ENCODE measurements at regions not wholly inside any gene's neighbourhood (a gene's known extent, or its start where the extent isn't known, plus 50 kb on each side); places are given as distances from the start of the nearest gene placed in this dataset.
A peak's percentile ranks its signal among the peaks of the same experiment; 100 is the strongest.

GRCh38 chr10:94092848-94093247 lies 99.1 kb downstream of the PLCE1 start:
- H3K27me3 ChIP-seq (ENCODE audit: insufficient read depth, poor library complexity, severe bottlenecking): no peaks in the 10 kb centered on the region
- no peaks in the 10 kb centered on the region for H3K9me3 ChIP-seq (ENCODE audit: severe bottlenecking)
- H3K4me3 ChIP-seq (ENCODE audit: severe bottlenecking): no peak overlapping the region
- DNase-seq (ENCODE audit: low spot score): no peak
- no peaks in the 10 kb centered on the region for H3K36me3 ChIP-seq (ENCODE audit: low read depth)
- no peak for TF ChIP-seq CTCF (IDR thresholded peaks at IDR 0.05; ENCODE audit: poor library complexity, severe bottlenecking)
- H3K4me1 ChIP-seq (ENCODE audit: insufficient read depth, poor library complexity, severe bottlenecking): peaks cover 7% of the 10 kb centered on the region
- ATAC-seq (ENCODE audit: low read depth): no peak
- H3K27ac ChIP-seq (ENCODE audit: poor library complexity, severe bottlenecking): peak overlapping the region; percentile 11

GRCh38 chr10:94093286-94093905 lies 99.7 kb downstream of the PLCE1 start:
- H3K27me3 ChIP-seq (ENCODE audit: insufficient read depth, poor library complexity, severe bottlenecking): no peaks in the 10 kb centered on the region
- peaks cover 7% of the 10 kb centered on the region for H3K4me1 ChIP-seq (ENCODE audit: insufficient read depth, poor library complexity, severe bottlenecking)
- no peak overlapping the region for H3K4me3 ChIP-seq (ENCODE audit: severe bottlenecking)
- DNase-seq (ENCODE audit: low spot score) (no peak), ATAC-seq (ENCODE audit: low read depth) (no peak)
- H3K27ac ChIP-seq (ENCODE audit: poor library complexity, severe bottlenecking): peak overlapping the region; percentile 11
- no peaks in the 10 kb centered on the region for H3K9me3 ChIP-seq (ENCODE audit: severe bottlenecking)
- no peaks in the 10 kb centered on the region for H3K36me3 ChIP-seq (ENCODE audit: low read depth)
- TF ChIP-seq CTCF (IDR thresholded peaks at IDR 0.05; ENCODE audit: poor library complexity, severe bottlenecking): no peak

DNA sequence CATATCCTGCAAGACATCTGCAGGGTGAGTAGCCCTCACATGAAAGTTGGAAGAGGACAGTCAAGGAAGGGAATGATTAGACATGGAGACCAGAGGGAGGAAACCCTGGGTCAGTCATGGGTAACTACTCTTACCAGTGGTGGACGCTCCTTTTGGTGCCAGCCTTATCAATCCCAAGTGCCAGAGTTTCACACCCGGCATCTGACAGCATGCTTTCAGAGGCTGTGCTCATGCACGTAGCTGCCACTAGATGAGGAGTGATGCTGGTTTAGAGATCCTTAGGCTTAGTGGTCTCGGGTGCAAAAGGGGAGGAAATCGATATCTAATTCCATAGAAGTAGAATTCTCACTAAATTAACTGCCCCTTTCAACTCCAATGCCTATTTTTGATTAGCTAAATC lies 100.8 kb downstream of the PLCE1 start:
- H3K9me3 ChIP-seq (ENCODE audit: severe bottlenecking): no peaks in the 10 kb centered on the region
- no peak for DNase-seq (ENCODE audit: low spot score)
- H3K36me3 ChIP-seq (ENCODE audit: low read depth): no peaks in the 10 kb centered on the region
- no peak overlapping the region for H3K27ac ChIP-seq (ENCODE audit: poor library complexity, severe bottlenecking)
- no peak for TF ChIP-seq CTCF (IDR thresholded peaks at IDR 0.05; ENCODE audit: poor library complexity, severe bottlenecking)
- no peak for ATAC-seq (ENCODE audit: low read depth)
- no peak overlapping the region for H3K4me3 ChIP-seq (ENCODE audit: severe bottlenecking)
- H3K4me1 ChIP-seq (ENCODE audit: insufficient read depth, poor library complexity, severe bottlenecking): peaks cover 7% of the 10 kb centered on the region
- H3K27me3 ChIP-seq (ENCODE audit: insufficient read depth, poor library complexity, severe bottlenecking): no peaks in the 10 kb centered on the region

- peak; percentile 35; the same call in 1 of the 3 replicates for ATAC-seq (ENCODE audit: low read depth)
- H3K4me3 ChIP-seq (ENCODE audit: severe bottlenecking): no peak overlapping the region
- peaks cover 6% of the 10 kb centered on the region for H3K4me1 ChIP-seq (ENCODE audit: insufficient read depth, poor library complexity, severe bottlenecking)
- H3K36me3 ChIP-seq (ENCODE audit: low read depth): no peaks in the 10 kb centered on the region
- no peaks in the 10 kb centered on the region for H3K9me3 ChIP-seq (ENCODE audit: severe bottlenecking)
- no peak for DNase-seq (ENCODE audit: low spot score)
- no peak for TF ChIP-seq CTCF (IDR thresholded peaks at IDR 0.05; ENCODE audit: poor library complexity, severe bottlenecking)
- H3K27ac ChIP-seq (ENCODE audit: poor library complexity, severe bottlenecking): no peak overlapping the region
- H3K27me3 ChIP-seq (ENCODE audit: insufficient read depth, poor library complexity, severe bottlenecking): no peaks in the 10 kb centered on the region
Measured at GRCh38 chr10:94097656-94098055, 103.9 kb downstream of the PLCE1 start.

DNA sequence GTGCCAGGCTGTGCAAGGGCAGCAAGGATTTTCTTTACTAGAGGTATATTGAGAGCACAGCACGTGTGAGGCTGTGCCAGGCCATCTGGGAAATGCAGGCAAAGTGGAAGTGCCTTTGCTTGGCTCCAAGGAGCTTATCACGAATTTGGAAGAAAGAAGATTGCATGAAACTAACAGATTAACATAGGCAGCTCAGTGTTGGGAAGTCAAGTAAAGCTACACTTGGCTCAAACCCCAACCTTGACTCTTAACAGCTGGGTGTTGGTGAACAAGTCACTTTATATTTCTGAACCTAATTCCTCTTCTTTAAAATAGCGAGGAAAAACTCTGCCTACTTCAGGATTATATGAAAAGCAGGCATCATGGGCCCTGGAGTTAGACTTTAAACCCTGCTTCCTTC lies 105.2 kb downstream of the PLCE1 start:
- Histone ChIP-seq H3K27me3 (ENCODE audit: insufficient read depth, poor library complexity, severe bottlenecking) (no peaks in the 10 kb centered on the region), H3K9me3 (ENCODE audit: severe bottlenecking) (no peaks in the 10 kb centered on the region), H3K36me3 (ENCODE audit: low read depth) (no peaks in the 10 kb centered on the region), H3K4me3 (ENCODE audit: severe bottlenecking) (no peak overlapping the region), H3K4me1 (ENCODE audit: insufficient read depth, poor library complexity, severe bottlenecking) (peaks cover 1% of the 10 kb centered on the region), H3K27ac (ENCODE audit: poor library complexity, severe bottlenecking) (no peak overlapping the region)
- ATAC-seq (ENCODE audit: low read depth) (no peak), DNase-seq (ENCODE audit: low spot score) (no peak)
- no peak for TF ChIP-seq CTCF (IDR thresholded peaks at IDR 0.05; ENCODE audit: poor library complexity, severe bottlenecking)
